ENCODE measurements at regions not wholly inside any gene's neighbourhood (a gene's known extent, or its start where the extent isn't known, plus 50 kb on each side); places are given as distances from the start of the nearest gene placed in this dataset.
"Not testable (repeated sequence)": the region's sequence is repeated elsewhere in the genome, so short reads cannot be mapped to it uniquely, and the experiment has no call there.

DNA sequence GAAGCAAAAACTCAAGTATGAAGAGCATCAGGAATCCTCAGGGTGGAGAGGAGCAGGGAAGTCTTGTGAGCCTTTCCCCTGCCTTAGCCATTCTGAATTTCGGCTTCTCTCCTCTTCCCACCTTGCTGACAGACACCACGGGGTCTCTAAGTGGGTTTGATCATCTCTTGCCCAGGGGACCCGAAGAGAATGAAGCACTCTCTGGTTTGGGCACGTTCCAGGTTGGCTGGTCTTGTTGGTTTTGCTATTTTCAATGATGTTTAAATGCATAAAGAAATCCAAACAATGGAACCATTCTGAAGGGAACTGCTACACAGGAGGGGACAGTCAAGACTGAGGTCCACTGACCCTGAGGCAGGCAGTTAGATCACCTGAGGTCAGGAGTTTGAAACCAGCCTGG lies 131.7 kb downstream of the PXDC1 start:
- Mint-ChIP-seq H3K4me1 (peaks cover 3% of the 10 kb centered on the region), H3K9me3 (no peaks in the 10 kb centered on the region), H3K27me3 (peaks cover 21% of the 10 kb centered on the region), H3K27ac (no peak overlapping the region), H3K4me3 (no peak overlapping the region), H3K36me3 (peaks cover 1% of the 10 kb centered on the region)
- ATAC-seq (ENCODE audit: low read depth) (no peak), DNase-seq (no peak)
- POLR2A ChIA-PET: no interaction called here

GRCh38 chr6:3619201-3619600 lies 132.3 kb downstream of the PXDC1 start:
- H3K27me3 Mint-ChIP-seq: peaks cover 20% of the 10 kb centered on the region
- POLR2A ChIA-PET: no interaction called here
- H3K4me1 Mint-ChIP-seq: peaks cover 3% of the 10 kb centered on the region
- ATAC-seq (ENCODE audit: low read depth): no peak
- H3K27ac Mint-ChIP-seq: no peak overlapping the region
- H3K4me3 Mint-ChIP-seq: no peak overlapping the region
- DNase-seq: no peak
- H3K36me3 Mint-ChIP-seq: peaks cover 1% of the 10 kb centered on the region
- H3K9me3 Mint-ChIP-seq: no peaks in the 10 kb centered on the region

- peaks cover 14% of the 10 kb centered on the region for H3K27me3 Mint-ChIP-seq
- ATAC-seq (ENCODE audit: low read depth): no peak
Observed at GRCh38 chr6:3618642-3619041, 132.9 kb downstream of the PXDC1 start.

GRCh38 chr6:3617681-3618311 lies 133.7 kb downstream of the PXDC1 start:
- ATAC-seq (ENCODE audit: low read depth) (no peak), DNase-seq (no peak)
- no peak overlapping the region for H3K27ac Mint-ChIP-seq
- peaks cover 1% of the 10 kb centered on the region for H3K36me3 Mint-ChIP-seq
- no peak overlapping the region for H3K4me3 Mint-ChIP-seq
- POLR2A ChIA-PET: no interaction called here
- H3K9me3 Mint-ChIP-seq: no peaks in the 10 kb centered on the region
- peaks cover 7% of the 10 kb centered on the region for H3K27me3 Mint-ChIP-seq
- H3K4me1 Mint-ChIP-seq: no peaks in the 10 kb centered on the region

More at GRCh38 chr6:3618642-3619041, 132.9 kb downstream of the PXDC1 start:
- H3K4me1 Mint-ChIP-seq: no peaks in the 10 kb centered on the region
- H3K9me3 Mint-ChIP-seq: no peaks in the 10 kb centered on the region
- no peak overlapping the region for H3K27ac Mint-ChIP-seq
- H3K36me3 Mint-ChIP-seq: peaks cover 1% of the 10 kb centered on the region
- POLR2A ChIA-PET: no interaction called here
- H3K4me3 Mint-ChIP-seq: no peak overlapping the region
- DNase-seq: no peak

- no peaks in the 10 kb centered on the region for H3K9me3 Mint-ChIP-seq
- peaks cover 1% of the 10 kb centered on the region for H3K36me3 Mint-ChIP-seq
- H3K4me3 Mint-ChIP-seq: no peak overlapping the region
- no peak for ATAC-seq (ENCODE audit: low read depth)
- DNase-seq: no peak
- H3K4me1 Mint-ChIP-seq: no peaks in the 10 kb centered on the region
- no peak overlapping the region for H3K27ac Mint-ChIP-seq
- POLR2A ChIA-PET: no interaction called here
- peaks cover 1% of the 10 kb centered on the region for H3K27me3 Mint-ChIP-seq
Observed at GRCh38 chr6:3617192-3617631, 134.3 kb downstream of the PXDC1 start.

- Mint-ChIP-seq H3K4me3 (no peak overlapping the region), H3K27ac (no peak overlapping the region), H3K36me3 (peaks cover 1% of the 10 kb centered on the region), H3K4me1 (no peaks in the 10 kb centered on the region), H3K27me3 (peaks cover 3% of the 10 kb centered on the region), H3K9me3 (no peaks in the 10 kb centered on the region)
- POLR2A ChIA-PET: no interaction called here
- DNase-seq (no peak), ATAC-seq (ENCODE audit: low read depth) (no peak)
Observed at GRCh38 chr6:3616565-3617176, 134.8 kb downstream of the PXDC1 start.

- ATAC-seq (ENCODE audit: low read depth): no peak
- no peaks in the 10 kb centered on the region for H3K36me3 Mint-ChIP-seq
- POLR2A ChIA-PET: no interaction called here
- no peak overlapping the region for H3K4me3 Mint-ChIP-seq
- no peaks in the 10 kb centered on the region for H3K4me1 Mint-ChIP-seq
- H3K27ac Mint-ChIP-seq: no peak overlapping the region
- no peak for DNase-seq
- peaks cover 5% of the 10 kb centered on the region for H3K27me3 Mint-ChIP-seq
- H3K9me3 Mint-ChIP-seq: no peaks in the 10 kb centered on the region
Observed at GRCh38 chr6:3615391-3616380, 135.8 kb downstream of the PXDC1 start.

DNA sequence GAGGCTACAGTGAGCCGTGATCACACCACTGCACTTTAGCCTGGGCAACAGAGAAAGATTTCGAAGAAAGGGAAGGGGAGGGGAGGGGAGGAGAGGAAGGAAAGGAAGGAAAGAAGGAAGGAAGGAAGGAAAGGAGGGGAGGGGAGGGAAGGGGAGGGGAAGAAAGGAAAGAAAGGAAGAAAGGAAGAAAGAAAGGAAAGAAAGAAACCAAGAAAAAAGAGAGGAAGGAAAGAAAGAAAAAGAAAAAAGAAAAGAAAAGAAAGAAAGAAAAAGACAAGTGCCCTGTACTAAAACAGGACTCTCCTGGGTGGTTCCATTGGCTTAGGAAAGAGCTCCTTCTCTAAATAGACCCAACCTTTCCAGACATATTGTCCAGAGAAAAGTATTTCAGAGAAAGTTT lies 136.6 kb downstream of the PXDC1 start:
- Mint-ChIP-seq H3K4me1 (no peaks in the 10 kb centered on the region), H3K27ac (no peak overlapping the region), H3K36me3 (no peaks in the 10 kb centered on the region), H3K27me3 (peaks cover 5% of the 10 kb centered on the region), H3K9me3 (no peaks in the 10 kb centered on the region), H3K4me3 (no peak overlapping the region)
- no peak for ATAC-seq (ENCODE audit: low read depth)
- no peak for DNase-seq
- POLR2A ChIA-PET: no interaction called here

GRCh38 chr6:3613565-3613964 lies 137.9 kb downstream of the PXDC1 start:
- H3K36me3 Mint-ChIP-seq; H3K9me3 Mint-ChIP-seq; ATAC-seq (ENCODE audit: low read depth); H3K27me3 Mint-ChIP-seq; POLR2A ChIA-PET; H3K27ac Mint-ChIP-seq; H3K4me1 Mint-ChIP-seq; H3K4me3 Mint-ChIP-seq; DNase-seq: not testable (repeated sequence)

- Mint-ChIP-seq H3K4me1 (no peaks in the 10 kb centered on the region), H3K27ac (no peak overlapping the region), H3K4me3 (no peak overlapping the region), H3K9me3 (no peaks in the 10 kb centered on the region), H3K27me3 (peaks cover 5% of the 10 kb centered on the region), H3K36me3 (no peaks in the 10 kb centered on the region)
- POLR2A ChIA-PET: no interaction called here
- ATAC-seq (ENCODE audit: low read depth) (no peak), DNase-seq (no peak)
Observed at GRCh38 chr6:3612341-3613041, 139.0 kb downstream of the PXDC1 start.

GRCh38 chr6:3610921-3611320 lies 140.6 kb downstream of the PXDC1 start:
- peaks cover 5% of the 10 kb centered on the region for H3K27me3 Mint-ChIP-seq
- POLR2A ChIA-PET: no interaction called here

GRCh38 chr6:3610206-3610605 lies 141.3 kb downstream of the PXDC1 start:
- Mint-ChIP-seq H3K9me3 (no peaks in the 10 kb centered on the region), H3K4me3 (no peak overlapping the region), H3K27ac (no peak overlapping the region), H3K27me3 (peaks cover 5% of the 10 kb centered on the region), H3K4me1 (no peaks in the 10 kb centered on the region), H3K36me3 (no peaks in the 10 kb centered on the region)
- DNase-seq (no peak), ATAC-seq (ENCODE audit: low read depth) (no peak)
- POLR2A ChIA-PET: no interaction called here

More at GRCh38 chr6:3610921-3611320, 140.6 kb downstream of the PXDC1 start:
- no peak overlapping the region for H3K4me3 Mint-ChIP-seq
- no peaks in the 10 kb centered on the region for H3K4me1 Mint-ChIP-seq
- no peaks in the 10 kb centered on the region for H3K9me3 Mint-ChIP-seq
- ATAC-seq (ENCODE audit: low read depth) (no peak), DNase-seq (no peak)
- H3K36me3 Mint-ChIP-seq: no peaks in the 10 kb centered on the region
- H3K27ac Mint-ChIP-seq: no peak overlapping the region

DNA sequence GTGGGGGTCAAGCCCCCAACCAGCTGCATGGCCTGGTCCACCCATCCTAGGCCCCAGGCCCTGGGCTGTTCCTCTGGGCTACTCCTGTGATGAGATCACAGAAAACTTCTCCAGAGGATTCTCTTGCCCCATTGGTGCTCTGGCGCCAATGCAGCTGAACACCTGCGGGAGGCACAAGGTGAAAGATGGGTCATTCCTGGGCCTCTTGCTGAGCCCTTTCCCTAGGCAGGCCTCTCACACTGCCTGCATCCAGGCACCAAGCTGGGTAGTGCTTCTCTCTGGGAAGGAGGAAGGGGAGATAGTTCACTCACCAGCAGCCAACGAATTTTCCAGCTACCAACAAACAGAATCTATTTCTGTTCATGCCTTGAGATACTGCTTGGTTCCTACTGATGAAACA lies 142.1 kb downstream of the PXDC1 start:
- ATAC-seq (ENCODE audit: low read depth): no peak
- no peaks in the 10 kb centered on the region for H3K4me1 Mint-ChIP-seq
- DNase-seq: no peak
- POLR2A ChIA-PET: no interaction called here
- no peak overlapping the region for H3K27ac Mint-ChIP-seq
- H3K36me3 Mint-ChIP-seq: no peaks in the 10 kb centered on the region
- no peak overlapping the region for H3K4me3 Mint-ChIP-seq
- no peaks in the 10 kb centered on the region for H3K9me3 Mint-ChIP-seq
- peaks cover 5% of the 10 kb centered on the region for H3K27me3 Mint-ChIP-seq

All from activated naive CD8-positive, alpha-beta T cell treated with anti-CD3 and anti-CD28 coated beads, Interleukin-2, amount 10 ng/mL, durations not matched to agents 7 days and 5 days (primary cell).